Fibroblast of lung (primary cell): ENCODE measurements at regions not wholly inside any gene's neighbourhood (a gene's known extent, or its start where the extent isn't known, plus 50 kb on each side); places are given as distances from the start of the nearest gene placed in this dataset.

Experiments used
- CTCF ChIP-seq, 2 donors: IDR thresholded peaks in 1 of 2; conservative IDR thresholded peaks in 1 of 2; 1 replicate in 1 of 2; 2 replicates in 1 of 2; pipeline ENCODE4 v1.5.1; 2011 to 2012; ENCODE audit warnings: low read length in 2 of 2, control low read depth in 1 of 2, inconsistent platforms in 1 of 2, low read depth in 1 of 2, mild to moderate bottlenecking in 1 of 2
- EZH2 ChIP-seq: IDR thresholded peaks from 2 replicates; pipeline ENCODE4 v1.5.1; 2012; ENCODE audit warnings: low read length, control low read depth, mild to moderate bottlenecking; ENCODE audit errors: missing control alignments

DNA sequence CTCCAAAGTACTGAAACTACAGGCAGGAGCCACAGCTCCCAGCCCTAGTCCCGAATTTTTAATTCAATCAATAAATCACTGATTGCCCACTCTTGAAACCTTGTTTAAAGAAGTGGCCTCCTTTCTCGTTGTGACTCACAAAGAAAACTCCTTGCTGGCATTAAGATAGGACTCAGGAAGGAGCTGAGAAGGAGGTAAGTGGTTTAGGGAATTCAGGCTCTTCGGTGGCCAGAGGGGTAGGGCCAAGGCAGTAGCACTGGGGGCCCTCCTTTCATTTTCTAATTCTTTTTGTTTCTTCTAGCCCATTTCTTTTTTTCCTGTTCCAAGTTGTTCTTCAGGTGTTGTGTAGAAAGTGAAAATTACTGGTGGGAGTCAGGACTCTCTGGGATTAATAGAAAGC, 86.2 kb upstream of the OR9Q1 start:
- no peak for TF ChIP-seq CTCF (conservative IDR thresholded peaks at IDR 0.05 in 1 of 2, IDR thresholded peaks at IDR 0.05 in 1 of 2; ENCODE audit: low read depth in 1 of 2, low read length in 2 of 2)
- TF ChIP-seq EZH2, result no peak
